GM12872 (cell line): ENCODE measurements at regions not wholly inside any gene's neighbourhood (a gene's known extent, or its start where the extent isn't known, plus 50 kb on each side); places are given as distances from the start of the nearest gene placed in this dataset.

Experiments
- TF ChIP-seq, protein P1 (sequence below): IDR thresholded peaks from 3 replicates; pipeline ENCODE4 v1.5.1; 2011; ENCODE audit warnings: low read depth, mild to moderate bottlenecking, low read length, moderate library complexity; ENCODE audit not compliant: insufficient read depth

- TF ChIP-seq, protein P1, sequence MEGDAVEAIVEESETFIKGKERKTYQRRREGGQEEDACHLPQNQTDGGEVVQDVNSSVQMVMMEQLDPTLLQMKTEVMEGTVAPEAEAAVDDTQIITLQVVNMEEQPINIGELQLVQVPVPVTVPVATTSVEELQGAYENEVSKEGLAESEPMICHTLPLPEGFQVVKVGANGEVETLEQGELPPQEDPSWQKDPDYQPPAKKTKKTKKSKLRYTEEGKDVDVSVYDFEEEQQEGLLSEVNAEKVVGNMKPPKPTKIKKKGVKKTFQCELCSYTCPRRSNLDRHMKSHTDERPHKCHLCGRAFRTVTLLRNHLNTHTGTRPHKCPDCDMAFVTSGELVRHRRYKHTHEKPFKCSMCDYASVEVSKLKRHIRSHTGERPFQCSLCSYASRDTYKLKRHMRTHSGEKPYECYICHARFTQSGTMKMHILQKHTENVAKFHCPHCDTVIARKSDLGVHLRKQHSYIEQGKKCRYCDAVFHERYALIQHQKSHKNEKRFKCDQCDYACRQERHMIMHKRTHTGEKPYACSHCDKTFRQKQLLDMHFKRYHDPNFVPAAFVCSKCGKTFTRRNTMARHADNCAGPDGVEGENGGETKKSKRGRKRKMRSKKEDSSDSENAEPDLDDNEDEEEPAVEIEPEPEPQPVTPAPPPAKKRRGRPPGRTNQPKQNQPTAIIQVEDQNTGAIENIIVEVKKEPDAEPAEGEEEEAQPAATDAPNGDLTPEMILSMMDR: no peak
Observed at GRCh38 chr6:140071601-140072062, 697.2 kb upstream of the CITED2 start.

DNA sequence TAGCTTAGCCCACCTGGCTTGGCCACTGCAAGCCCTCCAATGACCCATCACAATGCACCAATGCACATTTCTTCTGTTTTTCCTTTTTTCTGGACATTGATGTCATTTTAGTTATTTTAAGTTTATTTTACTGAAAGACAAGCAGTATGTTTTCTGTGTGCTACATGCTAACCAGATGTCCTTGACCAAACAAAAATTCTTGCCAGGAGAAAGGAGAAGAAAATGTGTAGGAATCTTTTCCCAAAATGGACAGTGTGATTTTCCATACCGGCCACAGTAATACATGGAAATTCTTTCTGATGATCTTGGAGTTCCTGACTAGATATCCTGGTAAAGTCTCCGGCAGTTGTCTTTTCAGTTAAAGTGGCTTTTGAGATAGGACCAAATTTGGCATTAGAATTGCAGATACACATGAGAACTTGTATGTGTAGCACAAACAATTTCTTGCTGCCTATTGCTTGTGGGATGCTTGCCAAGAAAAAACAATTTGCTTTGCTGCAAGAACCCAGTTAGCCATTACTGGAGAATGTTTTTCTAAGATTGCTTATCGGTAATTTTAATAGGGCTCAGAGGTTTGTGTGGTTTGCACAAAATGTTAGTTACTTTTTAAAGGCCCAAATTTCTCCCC, 696.5 kb upstream of the CITED2 start:
- TF ChIP-seq, protein P1: no peak

- TF ChIP-seq, protein P1: no peak
Observed at GRCh38 chr6:140069576-140069975, 695.1 kb upstream of the CITED2 start.

DNA sequence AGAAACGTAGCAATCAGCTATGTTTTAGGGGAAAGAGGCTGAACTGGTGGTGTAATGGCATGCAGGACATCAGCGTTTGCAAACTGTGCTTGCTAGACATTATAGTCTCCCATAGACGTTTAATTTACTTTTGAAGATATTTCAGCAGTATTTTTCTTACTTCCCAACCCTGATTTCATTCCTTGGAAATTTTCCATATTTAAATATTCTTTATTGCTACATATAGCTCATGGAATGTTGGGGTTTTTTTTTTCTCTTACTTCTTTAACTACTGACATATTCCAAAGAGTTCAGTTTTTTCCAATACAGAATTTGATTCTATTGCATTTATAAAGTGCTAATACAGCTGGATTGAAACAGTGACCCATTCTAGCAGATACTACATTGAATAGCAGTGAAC, 694.4 kb upstream of the CITED2 start:
- TF ChIP-seq, protein P1: no peak

GRCh38 chr6:140064366-140064765, 689.9 kb upstream of the CITED2 start:
- TF ChIP-seq, protein P1: no peak

- TF ChIP-seq, protein P1: no peak
Observed at GRCh38 chr6:140063021-140063399, 688.6 kb upstream of the CITED2 start.

- TF ChIP-seq, protein P1: no peak
Observed at GRCh38 chr6:140062043-140063020, 687.9 kb upstream of the CITED2 start.
